A673 (cell line): ENCODE measurements at regions not wholly inside any gene's neighbourhood (a gene's known extent, or its start where the extent isn't known, plus 50 kb on each side); places are given as distances from the start of the nearest gene placed in this dataset.

ENCODE experiments used
- CTCF ChIP-seq: fragments of 300-800, 200-600 bp; sonication (generic); conservative IDR thresholded peaks from 2 replicates; pipeline ENCODE4 v1.5.1; 2017; ENCODE audit warnings: low read depth, mild to moderate bottlenecking, antibody characterized with exemption, low read length, moderate library complexity, mixed read lengths
- EZH2 ChIP-seq: fragments of 200-600 bp; sonication (generic); IDR thresholded peaks from 2 replicates; pipeline ENCODE4 v1.6.1; 2017; ENCODE audit warnings: borderline replicate concordance, low read depth, mild to moderate bottlenecking, mixed read lengths, antibody characterized with exemption, low read length; ENCODE audit not compliant: poor library complexity, severe bottlenecking

GRCh38 chr1:93800856-93801255 lies 78.2 kb downstream of the DNTTIP2 start:
- TF ChIP-seq CTCF = no peak
- no peak for TF ChIP-seq EZH2
